SK-N-SH (cell line): ENCODE measurements at regions not wholly inside any gene's neighbourhood (a gene's known extent, or its start where the extent isn't known, plus 50 kb on each side); places are given as distances from the start of the nearest gene placed in this dataset.

ENCODE experiments used
- CTCF ChIA-PET: fragments of 300-600, 350-600 bp; formaldehyde crosslinking; extraction: SDS; loops from one replicate; lab custom pipeline; 2021; lab: Yijun Ruan, JAX
- POLR2A ChIA-PET: fragments of 350-600 bp; sonication (Branson Sonifier 250); formaldehyde crosslinking; extraction: SDS; loops from one replicate; lab custom pipeline; 2020; ENCODE audit warnings: antibody characterized with exemption, inconsistent platforms; lab: Yijun Ruan, JAX
- DNase-seq: peaks from one replicate; pipeline ENCODE4 v3.0.0; 2012
- H2AFZ ChIP-seq: fragments of 200-600 bp; sonication (generic); 2 replicates; pipeline ENCODE4 v1.8.1; 2016; ENCODE audit warnings: antibody characterized with exemption, mild to moderate bottlenecking, low read depth
- H3F3A ChIP-seq: fragments of 200-600 bp; sonication (generic); replicated peaks from 2 replicates; pipeline ENCODE3; 2016; ENCODE audit warnings: antibody characterized with exemption, mild to moderate bottlenecking; ENCODE audit not compliant: insufficient read depth
- H3K27ac ChIP-seq, 2 experiments: fragments of 200-500 bp in 1 of 2; fragments of 200-600 bp in 1 of 2; sonication (Bioruptor generic) in 1 of 2; sonication (generic), shearing (Covaris generic) in 1 of 2; 2 replicates each; pipeline versions ENCODE4 v1.5.1 to v1.6.1; 2014 to 2016; ENCODE audit warnings: low read depth in 2 of 2, inconsistent platforms in 1 of 2, low read length in 1 of 2, mild to moderate bottlenecking in 1 of 2, mixed read lengths in 1 of 2
- H3K27me3 ChIP-seq: fragments of 200-600 bp; sonication (generic), shearing (Covaris generic); 2 replicates; pipeline ENCODE4 v1.6.1; 2016; ENCODE audit warnings: mixed run types; ENCODE audit not compliant: insufficient read depth
- H3K36me3 ChIP-seq, 2 experiments: fragments of 200-500 bp in 1 of 2; fragments of 200-600 bp in 1 of 2; sonication (Bioruptor generic) in 1 of 2; sonication (generic) in 1 of 2; replicated peaks in 1 of 2; 2 replicates each; pipeline versions ENCODE3 to v1.5.1; 2014 to 2016; ENCODE audit warnings: low read length in 1 of 2, mild to moderate bottlenecking in 1 of 2; ENCODE audit not compliant: insufficient read depth in 2 of 2, control insufficient read depth in 1 of 2
- H3K4me1 ChIP-seq, 2 experiments: fragments of 200-500 bp in 1 of 2; fragments of 200-600 bp in 1 of 2; sonication (Bioruptor generic) in 1 of 2; sonication (generic), shearing (Covaris generic) in 1 of 2; 2 replicates each; pipeline versions ENCODE4 v1.5.1 to v1.6.1; 2014 to 2016; ENCODE audit warnings: low read depth in 1 of 2, low read length in 1 of 2, mixed run types in 1 of 2; ENCODE audit not compliant: insufficient read depth in 2 of 2, control insufficient read depth in 1 of 2
- H3K4me2 ChIP-seq: fragments of 200-600 bp; sonication (generic), shearing (Covaris generic); 2 replicates; pipeline ENCODE4 v1.6.1; 2017; ENCODE audit warnings: mixed run types
- H3K4me3 ChIP-seq, 2 experiments: fragments of 200-500 bp in 1 of 2; fragments of 200-600 bp in 1 of 2; sonication (Bioruptor generic) in 1 of 2; sonication (generic), shearing (Covaris generic) in 1 of 2; 2 replicates each; pipeline versions ENCODE4 v1.5.1 to v1.8.1; 2014 to 2016; ENCODE audit warnings: low read depth in 2 of 2, inconsistent platforms in 1 of 2, low read length in 1 of 2, mild to moderate bottlenecking in 1 of 2, mixed read lengths in 1 of 2, moderate library complexity in 1 of 2
- H3K79me2 ChIP-seq: fragments of 200-600 bp; sonication (generic); 2 replicates; pipeline ENCODE4 v1.8.1; 2017; ENCODE audit warnings: mild to moderate bottlenecking; ENCODE audit not compliant: insufficient read depth
- H3K9ac ChIP-seq: fragments of 200-600 bp; sonication (generic); 2 replicates; pipeline ENCODE4 v1.6.1; 2017; ENCODE audit warnings: mixed run types
- H3K9me2 ChIP-seq: fragments of 200-600 bp; sonication (generic); 2 replicates; pipeline ENCODE4 v1.6.1; 2017; ENCODE audit warnings: mixed run types
- H3K9me3 ChIP-seq: fragments of 200-600 bp; sonication (generic); 2 replicates; pipeline ENCODE4 v1.6.1; 2017; ENCODE audit warnings: mixed run types, mild to moderate bottlenecking, moderate library complexity
- H4K20me1 ChIP-seq: fragments of 200-600 bp; sonication (generic); 2 replicates; pipeline ENCODE4 v1.6.1; 2017; ENCODE audit warnings: mild to moderate bottlenecking, mixed run types; ENCODE audit not compliant: insufficient read depth
- EZH2phosphoT487 ChIP-seq: fragments of 200-600 bp; sonication (generic); IDR thresholded peaks from 2 replicates; pipeline ENCODE4 v1.6.1; 2017; ENCODE audit warnings: low read depth, mixed run types, mild to moderate bottlenecking, antibody characterized with exemption, moderate library complexity, borderline replicate concordance
- FOXJ3 ChIP-seq: sonication (generic); formaldehyde crosslinking; IDR thresholded peaks from 2 replicates; pipeline ENCODE4 v1.5.1; 2020; ENCODE audit warnings: mild to moderate bottlenecking, missing genetic modification reagents
- FOXM1 ChIP-seq: IDR thresholded peaks from 2 replicates; pipeline ENCODE4 v1.4.0; 2012; ENCODE audit warnings: low read depth, mild to moderate bottlenecking
- GATA2 ChIP-seq: sonication (generic); formaldehyde crosslinking; IDR thresholded peaks from 2 replicates; pipeline ENCODE4 v1.5.0; 2020; ENCODE audit warnings: mild to moderate bottlenecking, missing genetic modification reagents
- MEF2A ChIP-seq: IDR thresholded peaks from 2 replicates; pipeline ENCODE4 v1.4.0; 2012; ENCODE audit warnings: low read depth, borderline replicate concordance
- RFX5 ChIP-seq: IDR thresholded peaks from 2 replicates; pipeline ENCODE4 v1.6.1; 2012; ENCODE audit warnings: mild to moderate bottlenecking, improper control_type of control experiment, low read length
- TAF1 ChIP-seq: IDR thresholded peaks from 2 replicates; pipeline ENCODE4 v1.6.1; 2012; ENCODE audit warnings: low read depth, mild to moderate bottlenecking, low read length, moderate library complexity, borderline replicate concordance
- TEAD4 ChIP-seq: IDR thresholded peaks from 2 replicates; pipeline ENCODE4 v1.4.0; 2012; ENCODE audit warnings: mild to moderate bottlenecking, borderline replicate concordance; ENCODE audit not compliant: insufficient read depth
- ZBTB33 ChIP-seq: IDR thresholded peaks from 2 replicates; pipeline ENCODE4 v1.4.0; 2012; ENCODE audit warnings: low read depth, borderline replicate concordance
- WGBS: methylation state at CpG from one replicate; pipeline ENCODE4 v1.1.6; 2017; ENCODE audit warnings: low lambda C conversion rate; 5-methylcytosine and 5-hydroxymethylcytosine counted together
- TF ChIP-seq, protein P1 (sequence below): IDR thresholded peaks from 2 replicates; pipeline ENCODE4 v1.4.0; 2012; ENCODE audit warnings: low read depth
- TF ChIP-seq, protein P2 (sequence below): IDR thresholded peaks from 2 replicates; pipeline ENCODE4 v1.6.1; 2012; ENCODE audit warnings: mild to moderate bottlenecking, low read depth, low read length, moderate library complexity
- TF ChIP-seq, protein P3 (sequence below): fragments of 200-600 bp; sonication (generic); IDR thresholded peaks from 2 replicates; pipeline ENCODE4 v1.6.1; 2017; ENCODE audit warnings: antibody characterized with exemption, mild to moderate bottlenecking, moderate library complexity

DNA sequence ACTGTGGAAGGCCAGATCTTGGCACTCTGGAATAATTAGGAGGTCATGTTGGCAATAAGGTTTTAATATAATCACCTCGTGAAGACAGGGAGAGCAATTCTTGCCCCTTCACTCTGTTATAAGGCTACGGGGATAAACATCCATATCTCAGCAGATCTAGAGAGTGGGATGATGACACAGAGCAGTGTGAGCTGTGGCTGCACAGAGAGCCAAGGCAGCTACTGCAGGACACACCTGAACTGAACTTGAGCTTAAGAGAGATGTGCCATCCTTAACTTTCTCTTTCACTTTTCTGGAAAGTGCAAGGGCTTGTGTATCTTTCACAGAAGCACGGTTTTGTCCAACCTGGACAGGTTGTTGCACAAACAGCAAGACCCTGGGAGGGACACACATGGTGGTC, 174.7 kb downstream of the GATA3 start:
- ChIA-PET POLR2A (no interaction called here), CTCF (no interaction called here)
- no peak overlapping the region for H3K4me3 ChIP-seq
- H3K4me2 ChIP-seq = no peak overlapping the region
- peaks cover 0 to 20% of the 10 kb centered on the region in 2 experiments; a peak in 2 of 4 replicates for H3K4me1 ChIP-seq
- no peaks in the 10 kb centered on the region for H3K9me3 ChIP-seq
- no peaks in the 10 kb centered on the region for H3F3A ChIP-seq
- H3K27me3 ChIP-seq = no peaks in the 10 kb centered on the region; the same call in 1 of the 2 replicates
- no peaks in the 10 kb centered on the region for H4K20me1 ChIP-seq
- no peak overlapping the region for H3K27ac ChIP-seq
- TF ChIP-seq GATA2 (CRISPR knock-in tag) = peak; percentile 52; the same call in 1 of the 2 replicates
- TF ChIP-seq, protein P1, sequence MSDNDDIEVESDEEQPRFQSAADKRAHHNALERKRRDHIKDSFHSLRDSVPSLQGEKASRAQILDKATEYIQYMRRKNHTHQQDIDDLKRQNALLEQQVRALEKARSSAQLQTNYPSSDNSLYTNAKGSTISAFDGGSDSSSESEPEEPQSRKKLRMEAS = no peak
- H3K79me2 ChIP-seq = no peaks in the 10 kb centered on the region
- 47% methylated on average over 3 of the region's 3 CpGs for WGBS
- no peaks in the 10 kb centered on the region for H3K9me2 ChIP-seq
- no peak overlapping the region for H3K9ac ChIP-seq
- H3K36me3 ChIP-seq = no peaks in the 10 kb centered on the region
- 0 out of 2 replicates have a peak overlapping the region, but pooled peaks have one; percentile 1 for H2AFZ ChIP-seq
- DNase-seq = no peak

DNA sequence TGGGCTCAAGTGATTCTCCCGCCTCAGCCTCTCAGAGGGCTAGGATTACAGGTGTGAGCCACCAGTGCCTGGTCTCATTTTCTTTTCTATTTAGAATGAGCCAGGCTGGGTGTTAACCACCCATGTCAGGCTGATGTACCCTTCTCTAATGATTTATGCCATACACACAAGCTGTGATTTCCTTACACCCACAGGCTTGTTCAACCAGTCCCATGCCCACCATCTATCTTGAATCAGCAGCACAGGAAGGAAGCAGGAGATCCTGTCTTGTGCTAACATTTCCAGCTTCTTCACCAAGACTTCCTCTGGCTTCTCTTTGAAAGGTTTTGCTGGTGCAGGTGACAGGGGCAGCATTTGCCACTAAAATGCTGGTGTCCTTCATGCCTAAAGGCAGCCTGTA, 176.4 kb downstream of the GATA3 start:
- Histone ChIP-seq H3K4me3 (no peak overlapping the region), H3K27ac (no peak overlapping the region), H3K36me3 (no peaks in the 10 kb centered on the region), H3K27me3 (no peaks in the 10 kb centered on the region; the same call in 1 of the 2 replicates), H3K4me1 (peaks cover 0 to 8% of the 10 kb centered on the region in 2 experiments; a peak in 2 of 4 replicates), H2AFZ (no peak overlapping the region), H4K20me1 (no peaks in the 10 kb centered on the region), H3F3A (no peaks in the 10 kb centered on the region), H3K79me2 (no peaks in the 10 kb centered on the region), H3K9ac (no peak overlapping the region), H3K4me2 (no peak overlapping the region), H3K9me3 (no peaks in the 10 kb centered on the region), H3K9me2 (no peaks in the 10 kb centered on the region)
- ChIA-PET CTCF (interaction anchor here (1.0 kb wide), 1 partner anchor 46 kb away, joined by 3 read pairs; no protein-coding TSS in a partner anchor), POLR2A (no interaction called here)
- TF ChIP-seq, protein P2, sequence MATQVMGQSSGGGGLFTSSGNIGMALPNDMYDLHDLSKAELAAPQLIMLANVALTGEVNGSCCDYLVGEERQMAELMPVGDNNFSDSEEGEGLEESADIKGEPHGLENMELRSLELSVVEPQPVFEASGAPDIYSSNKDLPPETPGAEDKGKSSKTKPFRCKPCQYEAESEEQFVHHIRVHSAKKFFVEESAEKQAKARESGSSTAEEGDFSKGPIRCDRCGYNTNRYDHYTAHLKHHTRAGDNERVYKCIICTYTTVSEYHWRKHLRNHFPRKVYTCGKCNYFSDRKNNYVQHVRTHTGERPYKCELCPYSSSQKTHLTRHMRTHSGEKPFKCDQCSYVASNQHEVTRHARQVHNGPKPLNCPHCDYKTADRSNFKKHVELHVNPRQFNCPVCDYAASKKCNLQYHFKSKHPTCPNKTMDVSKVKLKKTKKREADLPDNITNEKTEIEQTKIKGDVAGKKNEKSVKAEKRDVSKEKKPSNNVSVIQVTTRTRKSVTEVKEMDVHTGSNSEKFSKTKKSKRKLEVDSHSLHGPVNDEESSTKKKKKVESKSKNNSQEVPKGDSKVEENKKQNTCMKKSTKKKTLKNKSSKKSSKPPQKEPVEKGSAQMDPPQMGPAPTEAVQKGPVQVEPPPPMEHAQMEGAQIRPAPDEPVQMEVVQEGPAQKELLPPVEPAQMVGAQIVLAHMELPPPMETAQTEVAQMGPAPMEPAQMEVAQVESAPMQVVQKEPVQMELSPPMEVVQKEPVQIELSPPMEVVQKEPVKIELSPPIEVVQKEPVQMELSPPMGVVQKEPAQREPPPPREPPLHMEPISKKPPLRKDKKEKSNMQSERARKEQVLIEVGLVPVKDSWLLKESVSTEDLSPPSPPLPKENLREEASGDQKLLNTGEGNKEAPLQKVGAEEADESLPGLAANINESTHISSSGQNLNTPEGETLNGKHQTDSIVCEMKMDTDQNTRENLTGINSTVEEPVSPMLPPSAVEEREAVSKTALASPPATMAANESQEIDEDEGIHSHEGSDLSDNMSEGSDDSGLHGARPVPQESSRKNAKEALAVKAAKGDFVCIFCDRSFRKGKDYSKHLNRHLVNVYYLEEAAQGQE = no peak
- TF ChIP-seq FOXJ3 (no peak), TAF1 (no peak), GATA2 (CRISPR knock-in tag) (no peak), TEAD4 (no peak), RFX5 (no peak), FOXM1 (no peak), EZH2phosphoT487 (no peak), MEF2A (no peak), ZBTB33 (no peak)
- TF ChIP-seq, protein P3, sequence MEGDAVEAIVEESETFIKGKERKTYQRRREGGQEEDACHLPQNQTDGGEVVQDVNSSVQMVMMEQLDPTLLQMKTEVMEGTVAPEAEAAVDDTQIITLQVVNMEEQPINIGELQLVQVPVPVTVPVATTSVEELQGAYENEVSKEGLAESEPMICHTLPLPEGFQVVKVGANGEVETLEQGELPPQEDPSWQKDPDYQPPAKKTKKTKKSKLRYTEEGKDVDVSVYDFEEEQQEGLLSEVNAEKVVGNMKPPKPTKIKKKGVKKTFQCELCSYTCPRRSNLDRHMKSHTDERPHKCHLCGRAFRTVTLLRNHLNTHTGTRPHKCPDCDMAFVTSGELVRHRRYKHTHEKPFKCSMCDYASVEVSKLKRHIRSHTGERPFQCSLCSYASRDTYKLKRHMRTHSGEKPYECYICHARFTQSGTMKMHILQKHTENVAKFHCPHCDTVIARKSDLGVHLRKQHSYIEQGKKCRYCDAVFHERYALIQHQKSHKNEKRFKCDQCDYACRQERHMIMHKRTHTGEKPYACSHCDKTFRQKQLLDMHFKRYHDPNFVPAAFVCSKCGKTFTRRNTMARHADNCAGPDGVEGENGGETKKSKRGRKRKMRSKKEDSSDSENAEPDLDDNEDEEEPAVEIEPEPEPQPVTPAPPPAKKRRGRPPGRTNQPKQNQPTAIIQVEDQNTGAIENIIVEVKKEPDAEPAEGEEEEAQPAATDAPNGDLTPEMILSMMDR = no peak
- 90% methylated on average over 1 of the region's 1 CpG for WGBS
- DNase-seq = no peak
